Liver (tissue), 8 donors: ENCODE measurements at regions not wholly inside any gene's neighbourhood (a gene's known extent, or its start where the extent isn't known, plus 50 kb on each side); places are given as distances from the start of the nearest gene placed in this dataset.
A peak's percentile ranks its signal among the peaks of the same experiment; 100 is the strongest.

ENCODE experiments used
- DNase-seq: peaks from one replicate; pipeline ENCODE4 v3.0.0-alpha.2; 2017; ENCODE audit warnings: low spot score
- H3K27ac ChIP-seq, 2 donors: one replicate each; pipeline ENCODE4 v1.7.0; 2013; ENCODE audit warnings: inconsistent platforms in 2 of 2, low read length in 2 of 2, control low read depth in 1 of 2, low read depth in 1 of 2, mild to moderate bottlenecking in 1 of 2
- H3K27me3 ChIP-seq, 4 donors: one replicate each; pipeline versions ENCODE4 v1.6.1 to v1.7.0; 2013; ENCODE audit warnings: low read length in 3 of 4, inconsistent platforms in 1 of 4, mild to moderate bottlenecking in 1 of 4, moderate library complexity in 1 of 4; ENCODE audit not compliant: control insufficient read depth in 4 of 4, insufficient read depth in 4 of 4
- H3K36me3 ChIP-seq, 4 donors: one replicate each; pipeline versions ENCODE4 v1.6.1 to v1.7.0; 2013; ENCODE audit warnings: low read length in 3 of 4, mild to moderate bottlenecking in 3 of 4, low read depth in 1 of 4, moderate library complexity in 1 of 4; ENCODE audit not compliant: control insufficient read depth in 4 of 4, insufficient read depth in 3 of 4
- H3K4me1 ChIP-seq, 4 donors: one replicate each; pipeline versions ENCODE4 v1.6.1 to v1.7.0; 2013; ENCODE audit warnings: low read length in 3 of 4, mild to moderate bottlenecking in 3 of 4, moderate library complexity in 1 of 4; ENCODE audit not compliant: control insufficient read depth in 4 of 4, insufficient read depth in 4 of 4
- H3K4me3 ChIP-seq, 3 donors: one replicate each; pipeline versions ENCODE4 v1.6.1 to v1.7.0; 2013; ENCODE audit warnings: low read length in 3 of 3, control low read depth in 1 of 3, low read depth in 1 of 3, mild to moderate bottlenecking in 1 of 3
- H3K9ac ChIP-seq, 2 donors: one replicate each; pipeline ENCODE4 v1.7.0; 2013; ENCODE audit warnings: low read length in 2 of 2, mild to moderate bottlenecking in 2 of 2, moderate library complexity in 2 of 2, control low read depth in 1 of 2, low read depth in 1 of 2
- H3K9me3 ChIP-seq, 4 donors: one replicate each; pipeline versions ENCODE4 v1.6.1 to v1.7.0; 2013; ENCODE audit warnings: low read length in 3 of 4; ENCODE audit not compliant: control insufficient read depth in 4 of 4
- CTCF ChIP-seq: fragments of 150-350 bp; IDR thresholded peaks from 2 replicates; pipeline ENCODE4 v1.5.1; 2017; ENCODE audit warnings: improper control_type of control experiment, low read depth, low read length; ENCODE audit not compliant: missing input control
- EGR1 ChIP-seq, 2 donors: IDR thresholded peaks; 2 replicates each; pipeline ENCODE4 v1.6.1; 2016 to 2018; ENCODE audit warnings: antibody characterized with exemption in 2 of 2, low read depth in 2 of 2
- FOXA2 ChIP-seq: IDR thresholded peaks from 2 replicates; pipeline ENCODE4 v1.6.1; 2016; ENCODE audit warnings: antibody characterized with exemption
- GABPA ChIP-seq, 2 donors: IDR thresholded peaks in 1 of 2; conservative IDR thresholded peaks in 1 of 2; 2 replicates each; pipeline ENCODE4 v1.6.1; 2016; ENCODE audit warnings: antibody characterized with exemption in 2 of 2, mild to moderate bottlenecking in 1 of 2, moderate library complexity in 1 of 2
- HNF4A ChIP-seq, 2 donors: conservative IDR thresholded peaks; 2 replicates each; pipeline ENCODE4 v1.6.1; 2016; ENCODE audit warnings: antibody characterized with exemption in 2 of 2, mild to moderate bottlenecking in 2 of 2
- HNF4G ChIP-seq: IDR thresholded peaks from 2 replicates; pipeline ENCODE4 v1.6.1; 2016; ENCODE audit warnings: antibody characterized with exemption
- JUND ChIP-seq, 2 donors: IDR thresholded peaks; 2 replicates each; pipeline ENCODE4 v1.6.1; 2016; ENCODE audit warnings: antibody characterized with exemption in 2 of 2
- NR2F2 ChIP-seq: IDR thresholded peaks from 2 replicates; pipeline ENCODE4 v1.6.1; 2016; ENCODE audit warnings: antibody characterized with exemption
- RAD21 ChIP-seq, 2 donors: IDR thresholded peaks; 2 replicates each; pipeline ENCODE4 v1.6.1; 2016; ENCODE audit warnings: antibody characterized with exemption in 2 of 2, mild to moderate bottlenecking in 2 of 2
- REST ChIP-seq: IDR thresholded peaks from 2 replicates; pipeline ENCODE4 v1.6.1; 2016; ENCODE audit warnings: antibody characterized with exemption, mild to moderate bottlenecking
- RXRA ChIP-seq, 2 donors: IDR thresholded peaks; 2 replicates each; pipeline ENCODE4 v1.6.1; 2017 to 2018; ENCODE audit warnings: antibody characterized with exemption in 2 of 2, mild to moderate bottlenecking in 1 of 2
- SP1 ChIP-seq: IDR thresholded peaks from 2 replicates; pipeline ENCODE4 v1.6.1; 2018; ENCODE audit warnings: antibody characterized with exemption, mild to moderate bottlenecking
- TAF1 ChIP-seq: conservative IDR thresholded peaks from 2 replicates; pipeline ENCODE4 v1.6.1; 2016; ENCODE audit warnings: antibody characterized with exemption, mild to moderate bottlenecking
- YY1 ChIP-seq: IDR thresholded peaks from 2 replicates; pipeline ENCODE4 v1.6.1; 2016; ENCODE audit warnings: antibody characterized with exemption, mild to moderate bottlenecking
- WGBS: extraction: QIAGEN DNeasy Blood & Tissue Kit; methylation state at CpG from one replicate; pipeline ENCODE4 v1.1.7; 2013; 5-methylcytosine and 5-hydroxymethylcytosine counted together
- TF ChIP-seq, protein P1 (sequence below): IDR thresholded peaks from 2 replicates; pipeline ENCODE4 v1.6.1; 2016; ENCODE audit warnings: antibody characterized with exemption
- TF ChIP-seq, protein P2 (sequence below): IDR thresholded peaks from 2 replicates; pipeline ENCODE4 v1.6.1; 2016; ENCODE audit warnings: antibody characterized with exemption
- donor health status: healthy.
- donor health status: healthy.
- donor health status: healthy.
- donor health status: healthy.
- donor health status: healthy.

DNA sequence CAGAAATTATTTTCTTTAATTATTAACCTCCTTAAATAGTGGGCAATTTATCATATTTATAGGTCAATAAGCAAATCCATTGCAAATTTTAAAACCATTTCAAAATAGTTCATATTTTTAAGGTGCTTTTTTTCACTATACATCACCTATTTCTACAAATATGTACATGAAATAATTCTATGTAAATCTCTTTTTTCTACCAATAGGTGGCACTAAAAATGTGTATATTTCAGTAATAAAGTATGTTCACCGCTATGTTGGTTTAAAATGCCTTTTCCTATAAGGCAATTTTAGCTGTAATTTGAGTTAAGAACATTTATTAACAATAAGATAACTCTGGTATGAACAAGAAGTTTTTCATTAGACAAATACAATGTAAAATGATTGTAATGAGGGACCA lies 672.2 kb downstream of the KCTD8 start:
- 47% methylated on average over 1 of the region's 1 CpG for WGBS

GRCh38 chr4:43778187-43778915 lies 670.3 kb downstream of the KCTD8 start:
- no peak overlapping the region for H3K27ac ChIP-seq
- DNase-seq: no peak
- no peak overlapping the region for H3K9ac ChIP-seq
- TF ChIP-seq REST (no peak), EGR1 (IDR thresholded peaks at IDR 0.05; ENCODE audit: low read depth in 2 of 2) (no peak), HNF4G (no peak)
- TF ChIP-seq, protein P1, sequence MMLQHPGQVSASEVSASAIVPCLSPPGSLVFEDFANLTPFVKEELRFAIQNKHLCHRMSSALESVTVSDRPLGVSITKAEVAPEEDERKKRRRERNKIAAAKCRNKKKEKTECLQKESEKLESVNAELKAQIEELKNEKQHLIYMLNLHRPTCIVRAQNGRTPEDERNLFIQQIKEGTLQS: no peak
- H3K4me3 ChIP-seq: no peak overlapping the region
- H3K9me3 ChIP-seq: no peaks in the 10 kb centered on the region
- no peaks in the 10 kb centered on the region for H3K4me1 ChIP-seq
- H3K36me3 ChIP-seq: no peaks in the 10 kb centered on the region
- H3K27me3 ChIP-seq: no peaks in the 10 kb centered on the region
- 81% methylated on average over 3 of the region's 3 CpGs for WGBS

More for the DNA sequence above, 672.2 kb downstream of the KCTD8 start:
- TF ChIP-seq TAF1: no peak
- no peak for TF ChIP-seq NR2F2
- TF ChIP-seq RAD21 (IDR thresholded peaks at IDR 0.05): peak; percentile 48 to 52
- H3K4me1 ChIP-seq: no peaks in the 10 kb centered on the region
- H3K9me3 ChIP-seq: no peaks in the 10 kb centered on the region
- no peak overlapping the region for H3K27ac ChIP-seq
- H3K9ac ChIP-seq: no peak overlapping the region
- H3K27me3 ChIP-seq: no peaks in the 10 kb centered on the region
- no peak for DNase-seq
- H3K4me3 ChIP-seq: no peak overlapping the region
- no peaks in the 10 kb centered on the region for H3K36me3 ChIP-seq

DNA sequence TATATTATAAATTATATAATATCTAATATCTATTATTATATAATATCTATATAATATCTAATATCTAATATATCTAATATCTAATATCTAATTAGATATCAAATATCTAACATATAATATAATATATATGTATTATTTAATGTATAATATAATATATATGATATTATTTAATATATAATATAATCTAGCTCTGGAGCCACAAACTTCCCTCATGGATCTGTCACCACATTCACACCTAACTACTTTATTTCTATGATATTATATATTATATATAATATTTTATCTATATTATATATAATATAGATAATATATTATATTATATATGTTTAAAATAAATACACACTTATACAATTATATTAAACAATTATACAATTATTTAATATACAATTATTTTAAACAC lies 667.5 kb downstream of the KCTD8 start:
- H3K4me3 ChIP-seq: no peak overlapping the region
- H3K27ac ChIP-seq: no peak overlapping the region
- no peaks in the 10 kb centered on the region for H3K27me3 ChIP-seq
- no peak for DNase-seq
- H3K9ac ChIP-seq: no peak overlapping the region
- no peaks in the 10 kb centered on the region for H3K4me1 ChIP-seq
- no peaks in the 10 kb centered on the region for H3K9me3 ChIP-seq
- no peaks in the 10 kb centered on the region for H3K36me3 ChIP-seq
- TF ChIP-seq GABPA (IDR thresholded peaks at IDR 0.05 in 1 of 2, conservative IDR thresholded peaks at IDR 0.05 in 1 of 2): no peak
- TF ChIP-seq FOXA2: no peak
- no peak for TF ChIP-seq HNF4G
- TF ChIP-seq RAD21 (IDR thresholded peaks at IDR 0.05): no peak
- TF ChIP-seq, protein P2, sequence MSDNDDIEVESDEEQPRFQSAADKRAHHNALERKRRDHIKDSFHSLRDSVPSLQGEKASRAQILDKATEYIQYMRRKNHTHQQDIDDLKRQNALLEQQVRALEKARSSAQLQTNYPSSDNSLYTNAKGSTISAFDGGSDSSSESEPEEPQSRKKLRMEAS: no peak
- no peak for TF ChIP-seq REST
- TF ChIP-seq EGR1 (IDR thresholded peaks at IDR 0.05; ENCODE audit: low read depth in 2 of 2): no peak
- TF ChIP-seq CTCF: no peak
- TF ChIP-seq JUND (IDR thresholded peaks at IDR 0.05): no peak
- TF ChIP-seq YY1: no peak
- no peak for TF ChIP-seq HNF4A (conservative IDR thresholded peaks at IDR 0.05)
- TF ChIP-seq RXRA (IDR thresholded peaks at IDR 0.05): no peak
- no peak for TF ChIP-seq SP1
- TF ChIP-seq, protein P1: no peak
- no peak for TF ChIP-seq TAF1
